Central memory CD8-positive, alpha-beta T cell (primary cell): ENCODE measurements at regions not wholly inside any gene's neighbourhood (a gene's known extent, or its start where the extent isn't known, plus 50 kb on each side); places are given as distances from the start of the nearest gene placed in this dataset.
"Not testable (repeated sequence)": the region's sequence is repeated elsewhere in the genome, so short reads cannot be mapped to it uniquely, and the experiment has no call there.

Experiments
- ATAC-seq: fragments of 150-1000 bp; cut with Tn5 transposase; replicated peaks from 2 replicates; pipeline ENCODE4 v1.10.0; 2022; ENCODE audit warnings: mild to moderate bottlenecking, moderate FRiP score, moderate number of reproducible peaks; ENCODE audit not compliant: poor library complexity, severe bottlenecking; ENCODE audit errors: extremely low read depth
- DNase-seq, 2 donors: peaks; one replicate each; pipeline ENCODE4 v3.0.0; 2021; ENCODE audit warnings: low spot score in 2 of 2
- H3K27ac Mint-ChIP-seq: one replicate; pipeline ENCODE4 v1.8.0; 2022; ENCODE audit warnings: low read depth, mild to moderate bottlenecking, moderate library complexity, mixed read lengths
- H3K27me3 Mint-ChIP-seq: one replicate; pipeline ENCODE4 v1.8.0; 2022; ENCODE audit warnings: mixed read lengths
- H3K36me3 Mint-ChIP-seq: one replicate; pipeline ENCODE4 v1.8.0; 2022; ENCODE audit warnings: mild to moderate bottlenecking, moderate library complexity, mixed read lengths; ENCODE audit not compliant: insufficient read depth
- H3K4me1 Mint-ChIP-seq: one replicate; pipeline ENCODE4 v1.8.0; 2022; ENCODE audit warnings: mixed read lengths
- H3K4me3 Mint-ChIP-seq: one replicate; pipeline ENCODE4 v1.8.0; 2022; ENCODE audit warnings: mild to moderate bottlenecking, moderate library complexity, mixed read lengths
- H3K9me3 Mint-ChIP-seq: one replicate; pipeline ENCODE4 v1.8.0; 2022; ENCODE audit warnings: mixed read lengths

- ATAC-seq (no peak), DNase-seq (no peak)
- H3K27me3 Mint-ChIP-seq = no peaks in the 10 kb centered on the region
- peaks cover 6% of the 10 kb centered on the region for H3K9me3 Mint-ChIP-seq
- H3K36me3 Mint-ChIP-seq = peaks cover 1% of the 10 kb centered on the region
- no peak overlapping the region for H3K4me3 Mint-ChIP-seq
- no peaks in the 10 kb centered on the region for H3K4me1 Mint-ChIP-seq
- no peak overlapping the region for H3K27ac Mint-ChIP-seq
Observed at GRCh38 chr16:65375651-65376050, 253.8 kb upstream of the CDH11 start.

DNA sequence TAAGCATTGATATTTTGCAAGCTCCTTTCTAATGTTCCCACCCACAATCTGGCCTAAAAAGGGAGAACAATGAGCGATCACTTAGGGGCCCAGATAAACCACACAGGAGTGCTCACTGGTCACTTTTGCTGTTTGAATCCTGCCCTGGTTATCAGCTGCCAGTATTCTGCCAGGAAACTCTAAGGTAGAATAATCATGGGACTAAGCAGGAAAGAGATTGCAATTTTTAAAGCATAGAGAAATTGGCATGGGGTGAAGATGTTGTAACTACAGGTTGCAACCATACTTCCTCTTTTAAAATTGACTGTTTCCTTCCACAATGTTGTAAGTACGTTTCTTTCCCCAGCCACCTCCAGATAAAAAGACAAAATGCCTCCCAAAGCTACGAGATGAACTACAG lies 251.2 kb upstream of the CDH11 start:
- Mint-ChIP-seq H3K9me3 (peaks cover 10% of the 10 kb centered on the region), H3K4me1 (no peaks in the 10 kb centered on the region), H3K27me3 (no peaks in the 10 kb centered on the region), H3K4me3 (no peak overlapping the region), H3K36me3 (peaks cover 1% of the 10 kb centered on the region), H3K27ac (no peak overlapping the region)
- DNase-seq (no peak), ATAC-seq (no peak)

DNA sequence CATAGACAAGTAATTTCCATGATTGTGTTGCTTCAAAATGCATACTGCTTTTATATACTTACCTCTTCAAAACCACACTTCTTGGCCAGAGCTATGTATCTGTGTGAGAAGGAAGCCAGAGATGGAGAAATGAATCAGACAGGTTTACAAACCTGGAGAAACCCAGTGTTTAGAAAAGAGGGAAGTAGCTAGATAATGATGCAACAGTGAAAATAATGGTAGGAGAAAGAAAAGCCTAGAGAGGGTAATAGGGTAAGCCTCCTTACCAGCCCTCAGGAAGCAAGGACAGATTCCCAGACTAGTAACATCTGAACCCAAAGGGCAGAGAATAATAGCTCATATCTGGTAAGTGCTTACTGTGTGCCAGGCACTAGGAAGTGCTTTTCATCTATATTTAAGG lies 250.3 kb upstream of the CDH11 start:
- no peak for ATAC-seq
- peaks cover 10% of the 10 kb centered on the region for H3K9me3 Mint-ChIP-seq

DNA sequence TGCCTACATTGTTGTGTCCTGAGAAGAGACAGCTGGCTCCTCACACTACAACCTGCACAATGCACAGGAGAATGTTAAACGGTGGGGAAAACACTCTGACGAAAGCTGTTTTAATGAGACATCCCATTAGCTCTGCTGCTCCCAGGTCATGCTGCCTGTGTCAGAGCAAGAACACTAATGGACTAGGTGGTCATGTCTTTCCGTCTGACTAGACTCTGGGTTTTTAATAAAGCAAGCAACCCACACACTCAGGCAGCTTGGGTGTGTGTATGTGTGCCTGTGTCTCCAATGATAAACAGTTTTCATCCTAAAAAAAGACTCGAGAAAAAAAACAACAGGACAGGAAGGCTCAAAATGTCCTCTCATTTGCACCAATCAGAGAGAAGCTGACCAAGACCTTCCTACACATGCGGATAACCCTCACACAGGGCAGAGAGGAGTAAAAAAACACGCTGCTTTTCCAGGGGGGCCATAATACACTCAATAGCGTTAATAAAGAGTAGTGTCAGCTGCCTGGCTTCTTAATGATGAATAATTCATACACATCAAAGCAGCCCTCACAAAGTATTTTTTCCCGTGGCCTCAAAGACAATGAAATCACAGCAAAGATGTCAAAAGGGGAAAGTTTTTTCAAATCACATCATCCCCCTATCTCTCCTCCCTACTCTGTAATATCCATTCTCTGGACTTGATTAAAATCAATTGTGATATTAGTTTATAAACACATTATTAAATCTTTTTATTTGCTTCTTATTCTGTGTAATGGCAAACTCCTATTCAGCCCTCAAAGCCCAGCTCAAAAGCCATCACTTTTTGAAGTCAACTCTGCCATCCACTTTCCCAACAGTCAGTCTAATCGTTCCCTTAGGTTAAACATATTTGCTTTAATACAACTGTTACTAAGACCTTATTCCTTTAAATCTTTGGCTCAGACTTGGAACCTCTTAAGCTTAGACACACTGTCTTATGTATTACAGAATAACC lies 244.2 kb upstream of the CDH11 start:
- Mint-ChIP-seq H3K36me3 (no peaks in the 10 kb centered on the region), H3K27me3 (no peaks in the 10 kb centered on the region), H3K4me3 (no peak overlapping the region), H3K4me1 (no peaks in the 10 kb centered on the region), H3K27ac (no peak overlapping the region), H3K9me3 (peaks cover 4% of the 10 kb centered on the region)
- no peak for DNase-seq
- no peak for ATAC-seq

More for the DNA sequence above, 250.3 kb upstream of the CDH11 start:
- no peak for DNase-seq
- no peaks in the 10 kb centered on the region for H3K4me1 Mint-ChIP-seq
- no peak overlapping the region for H3K27ac Mint-ChIP-seq
- peaks cover 1% of the 10 kb centered on the region for H3K36me3 Mint-ChIP-seq
- no peak overlapping the region for H3K4me3 Mint-ChIP-seq
- no peaks in the 10 kb centered on the region for H3K27me3 Mint-ChIP-seq

DNA sequence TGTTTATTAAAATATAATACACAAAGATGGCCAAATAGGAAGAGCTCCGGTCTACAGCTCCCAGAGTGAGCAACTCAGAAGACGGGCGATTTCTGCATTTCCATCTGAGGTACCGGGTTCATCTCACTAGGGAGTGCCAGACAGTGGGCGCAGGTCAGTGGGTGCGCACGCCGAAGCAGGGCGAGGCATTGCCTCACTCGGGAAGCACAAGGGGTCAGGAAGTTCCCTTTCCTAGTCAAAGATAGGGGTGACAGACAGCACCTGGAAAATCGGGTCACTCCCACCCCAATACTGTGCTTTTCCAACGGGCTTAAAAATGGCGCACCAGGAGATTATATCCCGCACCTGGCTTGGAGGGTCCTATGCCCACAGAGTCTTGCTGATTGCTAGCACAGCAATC lies 234.9 kb upstream of the CDH11 start:
- not testable (repeated sequence) for H3K4me1 Mint-ChIP-seq, DNase-seq, ATAC-seq, H3K4me3 Mint-ChIP-seq, H3K27me3 Mint-ChIP-seq, H3K27ac Mint-ChIP-seq, H3K36me3 Mint-ChIP-seq
- peaks cover 14% of the 10 kb centered on the region for H3K9me3 Mint-ChIP-seq

DNA sequence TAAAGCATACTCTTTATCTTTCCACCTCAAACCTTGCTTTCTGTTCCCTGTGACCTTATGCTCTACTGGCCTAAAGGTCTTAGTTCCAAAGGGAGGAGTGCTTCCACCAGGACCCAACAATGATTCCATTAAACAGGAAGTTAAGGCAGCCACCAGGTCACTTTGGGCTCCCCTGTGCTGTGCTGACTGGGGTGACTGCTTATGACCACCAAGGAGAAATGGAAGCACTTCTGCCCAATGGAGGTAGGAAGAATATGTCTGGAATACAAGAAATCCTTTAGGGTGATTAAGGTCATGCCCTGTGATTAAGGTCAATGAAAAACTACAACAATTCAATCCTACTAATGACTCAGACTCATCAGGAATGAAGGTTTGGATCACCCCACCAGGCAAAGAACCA lies 233.8 kb upstream of the CDH11 start:
- no peaks in the 10 kb centered on the region for H3K4me1 Mint-ChIP-seq
- no peak for ATAC-seq
- no peaks in the 10 kb centered on the region for H3K36me3 Mint-ChIP-seq
- peaks cover 17% of the 10 kb centered on the region for H3K9me3 Mint-ChIP-seq
- DNase-seq = no peak
- no peaks in the 10 kb centered on the region for H3K27me3 Mint-ChIP-seq
- H3K4me3 Mint-ChIP-seq = no peak overlapping the region
- H3K27ac Mint-ChIP-seq = no peak overlapping the region

GRCh38 chr16:65353183-65353582 lies 231.3 kb upstream of the CDH11 start:
- Mint-ChIP-seq H3K9me3 (peaks cover 24% of the 10 kb centered on the region), H3K4me1 (no peaks in the 10 kb centered on the region), H3K4me3 (no peak overlapping the region), H3K27me3 (no peaks in the 10 kb centered on the region), H3K27ac (no peak overlapping the region), H3K36me3 (no peaks in the 10 kb centered on the region)
- no peak for ATAC-seq
- no peak for DNase-seq

DNA sequence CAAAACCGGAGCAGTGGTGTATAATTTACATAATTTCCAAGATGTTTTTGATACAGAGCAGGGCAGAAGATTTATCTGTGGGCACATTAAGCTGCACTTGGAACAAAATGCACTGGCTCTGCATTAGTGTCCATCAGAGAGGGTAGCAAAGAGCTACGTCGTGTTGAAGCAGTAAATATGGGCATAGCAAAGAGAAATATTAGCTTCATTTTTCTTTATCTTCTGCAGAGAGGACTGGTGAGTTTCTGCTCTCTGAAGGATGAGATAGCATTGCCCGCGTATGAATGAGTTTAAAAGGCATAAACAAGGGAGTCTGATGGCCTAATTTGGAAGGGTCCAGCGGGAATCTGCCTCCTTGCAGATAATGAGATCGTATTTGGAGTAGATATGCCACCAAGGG lies 227.8 kb upstream of the CDH11 start:
- no peak for DNase-seq
- no peak overlapping the region for H3K4me3 Mint-ChIP-seq
- no peaks in the 10 kb centered on the region for H3K4me1 Mint-ChIP-seq
- ATAC-seq = no peak
- no peak overlapping the region for H3K27ac Mint-ChIP-seq
- H3K9me3 Mint-ChIP-seq = peaks cover 32% of the 10 kb centered on the region
- no peaks in the 10 kb centered on the region for H3K36me3 Mint-ChIP-seq
- H3K27me3 Mint-ChIP-seq = no peaks in the 10 kb centered on the region

DNA sequence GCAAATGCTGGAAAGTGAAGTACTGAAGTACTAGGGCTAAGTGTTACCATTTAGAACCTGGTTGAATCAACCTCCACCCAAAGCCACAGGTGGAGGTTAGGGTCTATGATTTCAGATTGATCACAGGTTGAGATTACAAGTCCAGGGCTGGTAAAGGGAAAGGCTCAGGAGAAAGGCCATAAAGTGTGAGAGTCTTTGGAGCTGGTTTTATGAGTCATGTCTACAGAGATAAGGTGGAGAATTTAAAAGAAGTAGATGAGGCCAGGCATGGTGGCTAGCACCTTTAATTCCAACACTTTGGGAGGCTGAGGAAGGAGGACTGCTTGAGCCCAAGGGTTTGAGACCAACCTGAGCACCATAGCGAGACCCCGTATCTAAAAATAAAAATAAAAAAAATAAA lies 221.7 kb upstream of the CDH11 start:
- no peaks in the 10 kb centered on the region for H3K4me1 Mint-ChIP-seq
- H3K27me3 Mint-ChIP-seq = no peaks in the 10 kb centered on the region
- H3K9me3 Mint-ChIP-seq = peaks cover 27% of the 10 kb centered on the region
- no peak overlapping the region for H3K4me3 Mint-ChIP-seq
- H3K27ac Mint-ChIP-seq = no peak overlapping the region
- no peaks in the 10 kb centered on the region for H3K36me3 Mint-ChIP-seq
- no peak for ATAC-seq
- DNase-seq = no peak

DNA sequence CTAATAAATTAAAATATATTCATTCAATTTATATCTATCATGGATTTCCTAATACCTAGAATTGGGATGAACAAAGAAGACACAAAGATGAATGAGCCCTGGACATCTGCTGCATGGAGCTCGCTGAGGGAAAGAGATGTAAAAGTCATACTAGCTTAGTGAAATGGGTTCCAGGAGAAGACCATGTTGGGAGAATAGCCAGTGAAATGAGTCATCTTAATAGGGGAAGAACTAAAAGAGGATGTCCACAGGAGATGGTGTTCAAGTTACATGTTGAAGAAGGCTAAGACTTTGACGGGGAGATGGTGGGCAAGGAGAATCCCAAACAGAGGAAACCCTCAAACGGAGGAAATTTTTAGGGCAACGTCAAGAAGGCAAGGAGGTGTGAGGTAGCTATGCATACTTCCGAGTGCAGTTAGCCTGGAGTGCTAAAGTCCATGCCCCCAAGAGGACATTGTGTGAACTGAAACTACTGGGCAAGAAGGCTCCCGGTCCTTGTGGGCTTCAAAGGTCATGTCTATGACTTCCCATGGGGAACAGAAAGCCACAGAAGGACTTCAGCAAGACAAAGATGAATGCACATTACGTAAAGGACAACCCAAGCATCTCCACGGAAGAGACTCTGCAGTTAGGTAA lies 220.5 kb upstream of the CDH11 start:
- Mint-ChIP-seq H3K27ac (no peak overlapping the region), H3K4me1 (no peaks in the 10 kb centered on the region), H3K4me3 (no peak overlapping the region), H3K36me3 (no peaks in the 10 kb centered on the region), H3K9me3 (peaks cover 21% of the 10 kb centered on the region), H3K27me3 (no peaks in the 10 kb centered on the region)
- DNase-seq = no peak
- no peak for ATAC-seq

DNA sequence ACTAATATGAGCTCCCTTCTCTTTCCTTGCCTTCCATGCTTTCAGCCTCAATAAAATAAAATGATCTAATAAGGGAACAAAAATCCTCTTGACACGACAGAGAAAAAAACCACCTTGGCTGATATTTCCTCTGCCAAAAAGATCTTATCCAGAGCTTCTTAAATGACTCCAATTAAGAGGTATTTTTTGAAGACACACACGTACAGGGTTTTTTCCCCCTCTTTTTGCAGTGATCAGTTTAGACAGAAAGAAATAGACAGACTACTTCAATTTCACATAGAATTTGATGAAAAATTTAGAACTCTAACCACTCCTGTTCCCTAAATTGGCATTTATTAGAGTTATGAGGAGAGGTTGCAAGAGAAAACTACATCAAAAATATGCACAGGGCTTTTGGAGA lies 217.2 kb upstream of the CDH11 start:
- ATAC-seq = no peak
- Mint-ChIP-seq H3K9me3 (peaks cover 22% of the 10 kb centered on the region), H3K27ac (no peak overlapping the region), H3K36me3 (no peaks in the 10 kb centered on the region), H3K27me3 (no peaks in the 10 kb centered on the region), H3K4me1 (no peaks in the 10 kb centered on the region), H3K4me3 (no peak overlapping the region)
- no peak for DNase-seq

GRCh38 chr16:65336160-65336559 lies 214.3 kb upstream of the CDH11 start:
- H3K9me3 Mint-ChIP-seq = peaks cover 10% of the 10 kb centered on the region

GRCh38 chr16:65334081-65334480 lies 212.2 kb upstream of the CDH11 start:
- DNase-seq (no peak), ATAC-seq (no peak)
- H3K27me3 Mint-ChIP-seq = no peaks in the 10 kb centered on the region
- H3K9me3 Mint-ChIP-seq = peaks cover 18% of the 10 kb centered on the region
- H3K27ac Mint-ChIP-seq = no peak overlapping the region
- H3K4me1 Mint-ChIP-seq = no peaks in the 10 kb centered on the region
- H3K4me3 Mint-ChIP-seq = no peak overlapping the region
- peaks cover 2% of the 10 kb centered on the region for H3K36me3 Mint-ChIP-seq

More at GRCh38 chr16:65336160-65336559, 214.3 kb upstream of the CDH11 start:
- DNase-seq (no peak), ATAC-seq (no peak)
- Mint-ChIP-seq H3K27me3 (no peaks in the 10 kb centered on the region), H3K4me1 (no peaks in the 10 kb centered on the region), H3K4me3 (no peak overlapping the region), H3K27ac (no peak overlapping the region), H3K36me3 (no peaks in the 10 kb centered on the region)
